Stimulated activated CD4-positive, alpha-beta T cell treated with anti-CD3 and anti-CD28 coated beads, Interleukin-4, amount 100 ng/mL, for 1 hour (primary cell): ENCODE measurements at regions not wholly inside any gene's neighbourhood (a gene's known extent, or its start where the extent isn't known, plus 50 kb on each side); places are given as distances from the start of the nearest gene placed in this dataset.

Experiments used
- DNase-seq: peaks from one replicate; pipeline ENCODE4 v3.0.0-alpha.2; 2020

DNA sequence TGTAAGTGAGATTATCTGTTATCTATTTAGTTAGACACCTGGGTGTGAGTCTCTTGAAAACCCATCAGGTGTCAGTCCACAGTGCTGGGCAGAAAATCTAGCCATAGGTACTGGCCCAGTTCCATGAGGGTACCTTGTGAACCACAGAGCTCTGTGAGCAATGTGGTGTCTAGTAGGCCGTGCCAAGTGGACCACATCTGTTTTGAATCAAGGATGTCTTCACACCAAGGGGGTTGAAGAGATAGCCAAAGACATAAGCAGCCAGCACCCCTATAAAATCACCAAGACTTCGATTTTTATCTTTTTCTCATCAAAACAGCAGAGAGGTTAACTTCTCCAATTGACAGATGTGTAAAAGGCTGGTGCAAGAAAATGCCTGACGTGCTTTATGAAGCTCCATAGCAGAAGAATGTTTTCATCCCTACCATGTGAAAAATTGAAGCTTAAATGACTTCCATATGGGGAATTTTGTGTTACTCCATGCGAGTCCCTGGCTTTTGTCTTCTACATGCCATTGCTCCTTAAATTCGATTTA lies 368.7 kb downstream of the HAO1 start:
- DNase-seq: no peak

DNA sequence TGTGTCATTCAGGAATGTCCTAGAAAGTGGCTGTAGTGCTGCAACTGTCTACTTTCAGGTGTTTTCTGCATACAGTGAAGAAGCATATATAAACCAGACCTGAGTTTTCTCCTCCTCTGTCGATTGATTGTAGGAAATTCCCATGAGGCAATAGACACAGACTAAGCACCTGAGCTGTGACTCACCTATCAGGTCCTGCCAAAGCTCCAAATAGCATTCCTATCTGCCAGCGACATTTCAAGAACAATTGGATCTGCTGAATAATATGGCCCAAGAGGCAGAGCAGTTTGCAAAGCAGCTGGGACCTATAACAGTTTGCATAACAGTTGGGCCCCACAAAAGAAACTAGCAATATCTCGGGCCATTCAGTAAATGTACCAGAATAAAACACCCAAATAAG lies 360.4 kb downstream of the HAO1 start:
- DNase-seq: no peak

DNA sequence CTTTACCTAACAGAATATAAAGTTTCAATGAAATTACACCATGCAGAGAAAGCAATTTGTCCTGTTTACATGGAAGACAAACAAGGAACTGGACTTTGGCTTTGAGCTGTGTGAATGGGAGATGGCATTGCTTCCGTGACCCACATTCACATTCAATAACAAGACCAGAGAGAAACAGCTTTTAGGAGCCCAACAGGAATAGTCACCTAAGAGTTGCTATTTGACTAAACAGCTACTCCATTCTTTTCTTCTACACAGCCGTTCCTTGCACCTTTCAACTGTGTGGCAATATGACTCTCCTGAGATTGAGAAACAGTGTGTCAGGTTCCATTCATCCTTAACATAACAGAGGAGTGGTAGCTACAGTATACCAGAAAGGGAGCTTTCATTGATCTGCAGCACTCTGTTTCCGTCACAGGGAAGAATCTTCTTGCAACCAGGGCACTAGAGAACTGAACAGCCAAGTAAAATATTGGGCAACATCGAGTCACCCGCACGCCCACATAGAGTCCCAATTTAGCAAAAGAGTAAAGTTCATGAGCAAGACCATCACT lies 355.1 kb downstream of the HAO1 start:
- DNase-seq: no peak

DNA sequence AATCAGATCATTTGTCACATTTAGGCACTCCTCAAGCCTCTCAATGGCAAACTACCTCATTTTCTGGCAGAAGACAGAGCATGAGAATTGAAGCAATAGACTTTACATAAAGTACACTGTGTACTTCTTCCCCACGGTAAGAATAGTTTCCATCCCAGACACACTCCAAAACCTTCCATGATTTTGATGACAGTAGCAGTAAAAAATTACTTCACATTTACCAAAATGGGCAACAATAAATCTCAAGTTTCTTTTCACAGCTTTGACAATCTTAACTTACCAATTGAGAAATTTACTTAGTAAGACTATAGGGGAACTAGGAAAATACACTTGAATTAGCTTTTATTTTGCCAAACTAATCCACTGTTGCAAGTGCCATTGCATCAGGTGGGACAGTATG lies 353.8 kb downstream of the HAO1 start:
- DNase-seq: no peak

DNA sequence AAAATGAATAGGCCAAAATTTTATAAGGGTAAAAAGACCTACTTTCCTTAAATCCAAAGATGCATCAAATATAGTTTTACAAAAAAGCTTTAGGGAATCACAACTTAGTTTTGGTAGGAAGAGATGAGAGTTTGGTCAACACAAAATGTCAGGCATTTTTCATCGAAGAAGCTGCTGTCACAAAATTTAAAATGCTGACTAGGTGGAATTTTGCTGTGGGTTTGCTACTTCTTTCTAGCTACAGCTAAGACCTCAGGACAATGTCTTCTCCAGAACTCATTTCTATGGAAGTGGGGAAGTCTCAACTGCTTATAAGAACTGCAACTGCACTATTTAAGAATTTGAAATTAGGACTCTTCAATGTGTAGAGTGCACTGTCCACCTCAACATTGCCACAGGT lies 351.1 kb downstream of the HAO1 start:
- DNase-seq: no peak

DNA sequence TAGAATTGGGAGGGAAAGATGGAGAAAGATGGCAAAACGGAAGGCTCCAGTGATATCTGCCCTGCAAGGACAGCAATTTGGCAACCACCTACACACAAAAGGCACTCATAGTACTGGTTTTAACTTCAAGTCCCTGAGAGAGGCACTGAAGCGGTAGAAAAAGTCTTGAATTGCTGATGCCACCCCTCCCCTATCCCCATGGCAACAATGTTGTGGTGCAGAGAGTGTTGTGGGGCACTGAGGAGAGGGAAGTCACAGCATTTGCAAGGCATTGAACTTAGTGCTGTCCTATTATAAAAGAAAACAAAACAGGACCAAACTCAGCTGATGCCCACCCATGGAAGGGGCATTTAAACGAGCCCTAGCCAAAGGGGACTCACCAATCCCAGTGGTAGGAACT lies 343.7 kb downstream of the HAO1 start:
- DNase-seq: no peak

DNA sequence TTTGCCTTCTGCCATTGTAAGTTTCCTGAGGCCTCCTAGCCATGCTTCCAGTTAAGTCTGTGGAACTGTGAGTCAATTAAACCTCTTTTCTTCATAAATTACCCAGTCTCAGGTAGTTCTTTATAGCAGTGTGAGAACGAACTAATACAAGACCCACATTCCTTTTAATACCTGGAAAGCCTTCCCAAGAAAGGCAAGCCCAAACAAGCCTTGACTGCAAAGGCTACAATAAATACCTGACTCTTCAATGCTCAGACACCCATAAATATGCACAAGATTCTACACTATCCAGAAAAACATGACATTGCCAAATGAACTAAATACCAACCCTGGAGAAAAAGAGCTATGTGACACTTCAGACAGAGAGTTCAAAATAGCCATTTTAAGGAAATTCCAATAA lies 338.8 kb downstream of the HAO1 start:
- no peak for DNase-seq

DNA sequence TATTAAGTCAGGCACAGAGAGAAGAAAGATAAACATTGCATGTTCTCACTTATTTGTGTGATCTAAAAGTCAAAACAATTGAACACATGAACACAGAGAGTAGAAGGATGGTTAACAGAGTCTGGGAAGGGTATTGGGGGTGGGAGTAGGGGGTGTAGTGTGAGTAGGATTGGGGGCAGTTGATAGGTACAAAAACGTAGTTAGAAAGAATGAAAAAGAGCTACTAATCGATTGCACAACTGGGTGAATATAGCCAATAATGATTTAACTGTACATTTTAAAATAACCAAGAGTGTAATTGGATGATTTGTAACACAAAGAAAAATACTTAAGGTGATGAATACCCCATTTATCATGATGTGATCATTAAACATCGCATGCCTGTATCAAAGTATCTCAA lies 333.3 kb downstream of the HAO1 start:
- no peak for DNase-seq

DNA sequence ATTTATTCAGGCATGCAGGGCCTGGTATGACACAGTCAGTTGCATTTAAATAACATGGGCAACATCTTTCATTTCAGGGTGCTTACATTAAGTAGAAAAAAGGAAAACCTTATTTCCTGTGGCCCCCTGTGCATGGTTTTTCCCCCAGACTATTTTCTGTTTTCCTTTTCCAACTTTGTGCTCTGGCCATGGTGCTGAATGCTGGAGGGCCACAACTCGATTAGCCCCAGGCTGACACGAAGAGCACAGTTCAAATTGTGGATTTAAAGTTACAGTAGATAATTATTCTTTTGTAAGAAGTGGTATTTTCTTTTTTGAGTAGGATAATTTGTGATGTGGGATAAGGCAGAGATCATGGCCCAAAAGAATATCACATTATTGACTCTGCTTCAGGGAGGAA lies 332.0 kb downstream of the HAO1 start:
- DNase-seq: no peak

DNA sequence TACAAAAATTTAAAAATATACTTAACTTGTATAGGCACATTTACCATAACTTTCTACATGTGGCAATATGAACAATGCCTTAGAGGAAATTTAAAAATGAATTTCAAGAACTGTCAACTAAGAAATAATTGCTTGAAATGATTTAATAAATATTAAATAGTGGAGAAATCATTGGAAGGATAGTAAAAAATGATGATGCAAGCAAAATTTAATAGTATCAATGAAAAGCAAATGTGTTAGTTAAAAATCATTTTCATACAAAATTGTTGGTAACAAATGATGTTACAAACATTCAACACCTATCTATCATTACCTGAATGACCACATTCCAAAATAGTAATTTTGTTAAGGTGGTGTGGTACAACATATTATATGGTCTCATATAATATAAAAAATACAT lies 331.0 kb downstream of the HAO1 start:
- DNase-seq: no peak

DNA sequence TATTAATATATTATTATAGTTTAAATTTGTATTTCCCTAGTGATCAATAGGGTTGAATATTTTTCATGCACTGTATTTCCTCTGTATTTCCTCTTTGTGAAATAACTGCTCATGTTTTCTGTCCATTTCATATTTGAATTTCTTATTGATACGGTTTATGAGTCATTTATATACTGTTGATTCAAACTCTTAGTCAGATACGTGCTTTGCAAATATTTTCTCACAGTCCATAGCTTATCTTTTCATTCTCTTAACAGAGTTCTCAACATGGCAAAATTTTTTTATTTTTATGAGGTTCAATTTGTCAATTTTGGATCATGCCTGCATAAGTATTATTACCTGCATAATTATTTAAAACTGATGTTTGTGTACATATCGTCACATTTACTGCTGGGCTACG lies 329.6 kb downstream of the HAO1 start:
- no peak for DNase-seq

DNA sequence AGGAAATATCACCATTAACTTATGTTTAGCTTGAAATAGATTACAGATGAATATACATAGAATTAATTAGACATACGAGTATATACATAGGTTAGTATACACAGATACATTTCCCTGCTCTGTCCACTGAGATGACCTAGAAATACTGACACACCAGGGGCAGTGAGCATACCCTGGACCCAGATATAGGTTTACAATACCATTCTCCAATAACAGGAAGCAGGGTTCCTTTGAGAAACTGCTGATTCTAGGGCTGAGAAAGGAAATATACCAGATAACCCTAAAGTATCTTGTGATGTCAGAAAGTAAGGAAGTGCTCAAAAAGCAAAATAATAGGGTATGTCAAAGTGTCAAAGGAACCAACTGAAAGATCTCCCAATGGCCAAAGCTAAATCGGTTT lies 322.5 kb downstream of the HAO1 start:
- DNase-seq: no peak

DNA sequence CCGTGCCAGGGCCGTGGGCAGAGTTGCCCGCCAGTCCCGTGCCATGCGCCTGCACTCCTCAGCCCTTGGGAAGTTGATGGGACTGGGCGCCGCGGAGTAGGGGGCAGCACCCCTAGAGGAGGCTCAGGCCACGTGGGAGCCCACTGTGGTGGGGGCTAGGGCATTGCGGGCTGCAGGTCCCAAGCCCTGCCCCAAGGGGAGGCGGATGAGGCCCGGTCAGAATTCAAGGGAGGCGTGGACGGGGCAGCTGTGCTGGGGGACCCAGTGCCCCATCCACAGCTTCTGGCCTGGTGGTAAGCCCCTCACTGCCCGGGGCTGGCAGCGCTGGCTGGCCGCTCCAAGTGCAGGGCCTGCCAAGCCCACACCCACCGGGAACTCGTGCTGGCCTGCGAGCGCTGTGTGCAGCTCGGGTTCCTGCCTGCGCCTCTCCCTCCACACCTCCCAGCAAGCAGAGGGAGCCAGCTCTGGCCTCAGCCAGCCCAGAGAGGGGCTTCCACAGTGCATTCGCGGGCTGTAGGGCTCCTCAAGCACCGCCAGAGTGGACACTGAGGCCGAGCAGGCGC lies 317.8 kb downstream of the HAO1 start:
- DNase-seq: no peak

DNA sequence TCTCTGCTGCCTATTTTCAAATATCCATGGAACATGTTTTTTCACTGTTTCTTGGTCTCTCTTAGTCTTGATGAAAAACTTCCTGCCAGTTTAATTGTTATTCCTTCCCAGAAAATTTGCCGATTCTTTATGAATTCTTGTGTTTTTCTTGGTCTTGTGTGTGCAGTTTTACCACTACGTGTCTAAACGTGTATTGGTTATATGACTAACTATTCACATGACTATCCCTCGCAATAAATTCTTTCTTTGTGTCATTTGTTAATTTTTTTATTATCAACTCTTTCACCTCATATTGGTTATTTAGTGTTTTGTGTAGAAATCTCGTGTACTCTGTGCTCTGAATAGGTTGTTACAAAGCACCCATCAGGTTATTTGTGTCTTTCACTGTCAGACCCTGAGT lies 315.4 kb downstream of the HAO1 start:
- DNase-seq: no peak

DNA sequence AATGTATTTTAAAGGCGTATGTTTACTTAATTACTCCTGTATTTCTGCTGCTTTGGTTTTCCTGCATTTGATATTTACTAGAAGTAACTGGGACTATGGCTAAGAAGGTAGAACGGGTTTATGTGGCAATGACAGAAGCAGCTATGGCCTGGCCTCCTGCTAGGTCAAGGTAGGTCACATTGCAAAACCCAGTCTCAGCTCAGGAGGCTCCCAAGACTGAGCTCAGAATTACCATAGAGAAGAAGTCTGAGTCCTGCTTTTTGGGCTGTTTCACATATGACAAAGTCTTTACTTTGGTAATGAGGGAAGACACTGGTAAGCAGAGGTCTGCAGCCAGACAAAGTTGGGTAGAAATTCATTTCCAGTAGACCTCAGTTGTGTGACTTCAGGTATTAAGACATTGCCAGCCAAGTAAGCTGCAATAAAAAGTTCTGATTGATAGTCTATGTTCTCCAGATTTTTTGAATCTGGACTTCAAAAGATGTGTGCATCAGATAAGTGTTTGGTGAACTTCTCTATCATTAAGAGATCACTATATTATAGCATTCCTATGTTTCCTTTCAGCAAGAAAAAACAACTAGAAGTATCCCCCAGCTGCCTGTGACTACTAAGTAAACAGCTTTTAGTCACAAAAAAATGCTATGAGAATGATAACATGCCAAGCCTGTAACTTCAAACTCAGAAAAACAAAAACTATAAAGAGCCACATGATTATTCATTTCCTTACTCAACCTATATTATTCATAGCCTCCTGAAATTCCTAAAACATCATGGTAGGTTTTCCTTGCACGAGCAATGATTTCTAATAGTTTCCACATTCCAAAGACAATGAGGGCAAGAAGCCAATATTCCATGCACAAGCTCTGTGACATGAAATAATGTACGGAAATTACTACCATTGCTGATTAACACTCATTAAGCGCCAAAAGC lies 312.3 kb downstream of the HAO1 start:
- DNase-seq: no peak

DNA sequence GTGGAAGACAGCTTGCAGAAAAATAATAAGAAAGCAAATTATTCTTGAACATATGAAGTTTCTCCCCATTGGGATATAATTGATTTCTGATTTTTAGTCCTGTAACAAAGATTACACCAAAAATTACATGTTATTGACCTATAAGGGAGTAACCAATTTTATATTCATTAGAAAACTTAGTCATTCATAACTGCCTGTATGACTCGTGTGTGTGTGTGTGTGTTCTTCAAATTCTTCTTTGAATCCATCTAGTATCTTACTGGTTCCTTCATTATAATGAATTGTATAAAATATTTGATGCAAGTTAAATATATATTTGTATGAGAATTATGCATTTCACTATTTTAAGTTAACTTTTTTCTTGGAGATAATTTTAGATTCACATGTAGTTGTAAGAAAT lies 310.4 kb downstream of the HAO1 start:
- no peak for DNase-seq

DNA sequence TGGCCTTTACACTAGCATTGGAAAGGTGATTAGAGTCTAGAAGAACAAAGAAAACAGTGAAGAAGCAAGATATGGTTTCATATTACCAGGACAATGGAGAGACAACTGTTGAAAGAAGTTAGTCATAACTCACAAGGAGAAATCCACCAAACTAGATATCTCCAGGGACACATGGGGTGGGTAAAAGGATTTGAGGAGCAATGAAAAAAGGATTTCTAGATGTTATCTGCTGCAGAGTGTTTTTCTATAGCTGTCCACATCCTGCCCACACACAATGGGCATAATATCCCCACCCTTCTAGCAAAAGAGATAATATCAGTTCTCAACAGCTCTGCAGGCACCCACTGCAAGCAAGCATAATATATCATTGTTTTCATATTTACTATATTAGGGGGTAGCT lies 303.1 kb downstream of the HAO1 start:
- no peak for DNase-seq

DNA sequence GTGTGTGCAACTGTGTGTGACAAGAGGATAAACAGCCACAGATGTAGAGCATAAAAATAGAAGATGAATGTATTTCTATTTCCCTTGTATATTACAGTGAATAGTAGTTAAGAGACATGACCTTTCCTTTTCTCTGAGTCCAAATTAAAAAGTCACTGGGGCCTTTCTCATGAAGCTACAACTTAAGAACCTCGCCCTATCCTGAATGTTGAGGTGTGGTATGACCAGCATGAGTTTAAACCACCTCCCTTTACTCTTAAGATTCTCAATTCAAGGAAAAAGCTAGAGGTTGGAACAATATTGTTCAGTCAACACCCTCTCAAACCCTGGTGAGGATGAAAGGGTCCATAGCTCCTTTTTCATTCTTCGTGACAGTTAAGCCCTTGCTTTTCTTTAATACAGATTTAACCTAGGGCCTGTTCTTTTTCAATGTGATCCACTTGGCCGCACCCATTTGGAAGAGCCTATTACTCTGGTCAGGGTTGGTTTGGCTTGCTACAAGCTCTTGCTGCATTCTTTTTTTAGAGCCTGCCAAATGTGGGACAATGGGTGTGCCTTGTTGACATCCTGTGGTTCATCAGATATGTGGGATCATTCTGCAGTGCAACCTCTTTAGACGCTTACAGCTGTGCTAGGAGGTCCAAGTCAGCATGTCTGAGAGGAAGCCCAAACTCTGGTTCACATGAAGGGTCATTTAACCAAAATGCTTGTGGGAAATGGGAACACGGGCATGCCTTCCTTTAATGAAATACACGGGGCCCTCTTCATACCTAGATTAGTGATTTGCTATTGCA lies 290.0 kb downstream of the HAO1 start:
- no peak for DNase-seq

DNA sequence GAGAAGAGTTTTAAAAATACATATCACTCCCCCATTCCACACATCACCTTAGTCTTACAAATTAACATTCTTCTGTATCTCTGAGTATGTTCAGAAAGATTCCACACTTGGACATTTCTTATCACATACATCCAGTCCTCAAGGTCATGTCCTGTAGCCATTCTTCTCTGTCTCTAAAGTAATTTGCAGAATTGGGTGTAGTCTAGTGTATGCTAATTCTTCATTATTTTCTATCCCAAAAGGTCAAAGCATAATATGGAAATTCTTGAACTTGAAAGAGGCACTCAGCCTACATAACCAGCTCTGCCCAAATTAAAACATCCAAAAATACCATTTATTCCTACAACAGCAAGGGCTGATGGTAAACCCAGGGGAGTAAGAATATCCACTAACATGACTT lies 286.0 kb downstream of the HAO1 start:
- no peak for DNase-seq

DNA sequence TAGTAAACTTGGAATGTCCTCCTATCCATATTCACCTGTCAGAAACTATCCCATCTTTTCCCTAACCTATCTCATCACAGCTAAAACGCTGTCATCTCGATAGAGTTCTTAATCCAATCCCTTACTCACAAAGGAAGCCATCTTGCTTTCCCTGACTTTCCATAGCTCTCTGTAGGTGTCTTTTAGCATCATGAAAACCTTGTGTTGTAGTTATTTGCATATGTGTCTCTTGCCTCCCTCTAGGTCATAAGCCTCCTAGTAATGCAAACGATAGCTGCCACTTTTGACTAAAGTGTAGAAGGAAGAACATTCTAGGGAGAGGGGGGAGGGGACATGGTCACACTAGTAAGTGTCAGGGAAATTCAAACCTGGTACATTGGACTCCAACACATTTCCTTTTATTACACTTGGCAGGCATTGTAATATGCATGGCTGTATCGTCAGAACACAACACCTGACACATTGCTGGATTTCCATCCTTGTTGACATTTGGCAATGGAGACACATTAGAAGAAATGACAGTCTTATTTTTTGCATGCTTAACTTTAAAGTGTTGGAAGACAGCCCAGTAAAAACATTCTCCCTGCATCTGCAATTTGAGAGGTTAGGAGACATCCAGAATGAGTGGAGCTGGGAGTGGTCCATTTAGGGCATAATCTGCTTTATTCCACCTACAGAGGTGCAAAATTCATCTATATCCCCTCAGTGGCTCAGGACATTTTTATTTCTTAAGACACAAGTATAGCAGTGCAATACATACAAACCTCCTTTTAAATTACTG lies 283.4 kb downstream of the HAO1 start:
- no peak for DNase-seq

DNA sequence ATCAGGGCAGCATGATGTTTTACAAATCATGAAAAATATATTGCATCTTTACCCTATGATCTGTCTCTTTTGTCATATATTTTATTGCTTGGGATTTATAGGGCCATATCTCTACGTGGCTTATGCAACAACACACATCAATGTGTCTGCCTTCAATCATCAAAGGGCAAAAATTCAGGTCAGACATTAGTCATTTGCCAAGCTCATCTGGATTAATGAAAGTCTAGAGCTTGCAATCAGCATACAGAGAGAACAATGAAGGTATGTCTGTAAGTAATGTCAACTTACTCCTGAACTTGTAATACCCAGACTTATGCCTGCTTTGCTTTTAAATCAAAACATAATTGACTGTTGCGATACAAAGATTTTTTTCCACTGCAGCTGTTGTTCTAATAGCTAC lies 282.7 kb downstream of the HAO1 start:
- DNase-seq: no peak

DNA sequence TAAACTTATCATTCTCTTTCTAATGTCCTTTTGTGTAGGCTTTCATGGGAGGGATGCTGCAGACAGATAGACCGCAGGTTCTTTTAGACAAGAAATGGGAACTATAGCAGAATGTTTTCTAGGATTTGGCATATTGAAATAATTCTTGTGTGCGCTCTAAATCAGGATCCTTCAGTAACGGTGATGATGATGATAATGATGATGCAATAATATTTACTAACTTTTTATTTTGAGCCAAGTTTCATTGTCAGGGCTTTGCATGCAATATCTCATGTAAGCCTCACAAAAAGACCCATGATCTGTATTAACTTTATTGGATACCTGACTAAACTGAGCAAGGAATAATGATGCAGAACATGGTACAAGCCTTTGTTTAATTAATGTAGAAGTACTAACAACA lies 280.1 kb downstream of the HAO1 start:
- no peak for DNase-seq

DNA sequence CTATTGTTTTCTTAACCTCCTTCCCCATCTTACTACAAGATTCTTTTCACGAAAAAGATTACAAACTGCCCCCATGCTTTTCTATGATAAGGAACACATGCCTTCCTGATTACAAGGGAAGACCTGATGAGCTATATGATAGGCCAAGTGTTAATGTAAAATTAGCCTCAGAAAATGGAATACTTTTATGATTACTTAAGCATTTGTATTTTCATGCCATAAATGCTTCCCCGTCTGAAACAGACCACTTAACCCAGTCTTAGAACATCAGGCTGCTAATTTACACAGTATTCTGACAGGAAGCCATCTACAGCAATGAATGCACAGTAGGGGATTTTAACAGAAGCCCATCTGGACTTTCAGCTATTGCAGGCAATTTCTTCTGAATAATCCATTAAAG lies 274.9 kb downstream of the HAO1 start:
- no peak for DNase-seq
